Stimulated activated CD8-positive, alpha-beta memory T cell treated with anti-CD3 and anti-CD28 coated beads, Interleukin-12 subunit alpha, Interleukin-12 subunit beta, amount 100 ng/mL, for 1 hour (primary cell): ENCODE measurements at regions not wholly inside any gene's neighbourhood (a gene's known extent, or its start where the extent isn't known, plus 50 kb on each side); places are given as distances from the start of the nearest gene placed in this dataset.
"Not testable (repeated sequence)": the region's sequence is repeated elsewhere in the genome, so short reads cannot be mapped to it uniquely, and the experiment has no call there.

Experiments
- DNase-seq: peaks from one replicate; pipeline ENCODE4 v3.0.0-alpha.2; 2020; ENCODE audit warnings: low read depth

- no peak for DNase-seq
Measured at GRCh38 chr4:57324673-57325307, 214.6 kb upstream of the IGFBP7 start.

- DNase-seq: no peak
Measured at GRCh38 chr4:57320849-57321248, 210.7 kb upstream of the IGFBP7 start.

- no peak for DNase-seq
Measured at GRCh38 chr4:57320217-57320616, 210.0 kb upstream of the IGFBP7 start.

- DNase-seq: no peak
Measured at GRCh38 chr4:57318703-57319102, 208.5 kb upstream of the IGFBP7 start.

- no peak for DNase-seq
Measured at GRCh38 chr4:57314636-57315035, 204.5 kb upstream of the IGFBP7 start.

GRCh38 chr4:57312296-57312695 is 202.1 kb upstream of the IGFBP7 start:
- DNase-seq: no peak

- DNase-seq: no peak
Measured at GRCh38 chr4:57309658-57310057, 199.5 kb upstream of the IGFBP7 start.

GRCh38 chr4:57308301-57308700 is 198.1 kb upstream of the IGFBP7 start:
- DNase-seq: no peak

GRCh38 chr4:57305836-57306235 is 195.7 kb upstream of the IGFBP7 start:
- DNase-seq: no peak

GRCh38 chr4:57303012-57303751 is 193.0 kb upstream of the IGFBP7 start:
- no peak for DNase-seq

- not testable (repeated sequence) for DNase-seq
Measured at GRCh38 chr4:57300300-57300699, 190.1 kb upstream of the IGFBP7 start.

- no peak for DNase-seq
Measured at GRCh38 chr4:57291911-57292310, 181.7 kb upstream of the IGFBP7 start.

- no peak for DNase-seq
Measured at GRCh38 chr4:57287687-57288604, 177.8 kb upstream of the IGFBP7 start.

GRCh38 chr4:57282933-57283310 is 172.7 kb upstream of the IGFBP7 start:
- DNase-seq: no peak

- DNase-seq: no peak
Measured at GRCh38 chr4:57280481-57280880, 170.3 kb upstream of the IGFBP7 start.

- no peak for DNase-seq
Measured at GRCh38 chr4:57278780-57279179, 168.6 kb upstream of the IGFBP7 start.

GRCh38 chr4:57274082-57274481 is 163.9 kb upstream of the IGFBP7 start:
- no peak for DNase-seq

GRCh38 chr4:57270346-57270745 is 160.2 kb upstream of the IGFBP7 start:
- no peak for DNase-seq

GRCh38 chr4:57265831-57266582 is 155.8 kb upstream of the IGFBP7 start:
- DNase-seq: no peak

GRCh38 chr4:57254754-57255153 is 144.6 kb upstream of the IGFBP7 start:
- DNase-seq: no peak

- no peak for DNase-seq
Measured at GRCh38 chr4:57249083-57249482, 138.9 kb upstream of the IGFBP7 start.

GRCh38 chr4:57243076-57243475 is 132.9 kb upstream of the IGFBP7 start:
- no peak for DNase-seq
